CD14-positive monocyte (primary cell): ENCODE measurements at regions not wholly inside any gene's neighbourhood (a gene's known extent, or its start where the extent isn't known, plus 50 kb on each side); places are given as distances from the start of the nearest gene placed in this dataset.
A peak's percentile ranks its signal among the peaks of the same experiment; 100 is the strongest.

ENCODE experiments used
- DNase-seq, 3 donors: peaks; one replicate each; pipeline ENCODE4 v3.0.0-alpha.2; 2011 to 2022
- H2AFZ ChIP-seq: 2 replicates; pipeline ENCODE4 v1.6.0; 2012; ENCODE audit warnings: mild to moderate bottlenecking, low read depth, low read length, inconsistent platforms; ENCODE audit not compliant: insufficient read depth, poor library complexity, severe bottlenecking
- H3K27ac ChIP-seq, 2 donors: 1 replicate in 1 of 2; 2 replicates in 1 of 2; pipeline ENCODE4 v1.5.1; 2012 to 2013; ENCODE audit warnings: low read length in 2 of 2, control low read depth in 1 of 2, inconsistent platforms in 1 of 2, low read depth in 1 of 2, mild to moderate bottlenecking in 1 of 2
- H3K27me3 ChIP-seq, 2 donors: one replicate each; pipeline versions ENCODE4 v1.6.0 to v1.6.1; 2011 to 2013; ENCODE audit warnings: low read length in 2 of 2; ENCODE audit not compliant: control insufficient read depth in 2 of 2, insufficient read depth in 2 of 2
- H3K36me3 ChIP-seq, 2 donors: replicated peaks in 1 of 2; 1 replicate in 1 of 2; 2 replicates in 1 of 2; pipeline versions ENCODE4 v1.5.1 to v1.6.1; 2012 to 2013; ENCODE audit warnings: low read length in 2 of 2, control low read depth in 1 of 2, inconsistent platforms in 1 of 2, mild to moderate bottlenecking in 1 of 2; ENCODE audit not compliant: insufficient read depth in 2 of 2, control insufficient read depth in 1 of 2
- H3K4me1 ChIP-seq, 2 donors: 1 replicate in 1 of 2; 2 replicates in 1 of 2; pipeline versions ENCODE4 v1.5.1 to v1.6.1; 2012 to 2013; ENCODE audit warnings: low read length in 2 of 2, control low read depth in 1 of 2, inconsistent platforms in 1 of 2, mild to moderate bottlenecking in 1 of 2, moderate library complexity in 1 of 2; ENCODE audit not compliant: insufficient read depth in 2 of 2, control insufficient read depth in 1 of 2
- H3K4me2 ChIP-seq: replicated peaks from 2 replicates; pipeline ENCODE3; 2012; ENCODE audit warnings: low read length, moderate library complexity, mild to moderate bottlenecking; ENCODE audit not compliant: poor library complexity, severe bottlenecking; ENCODE audit errors: extremely low read depth
- H3K4me3 ChIP-seq, 3 experiments: fragments of 200-600 bp in 1 of 3; sonication (generic) in 1 of 3; replicated peaks in 1 of 3; 1 replicate in 2 of 3; 2 replicates in 1 of 3; pipeline ENCODE4 v1.5.1; 2011 to 2013; ENCODE audit warnings: low read length in 3 of 3, mild to moderate bottlenecking in 3 of 3, control low read depth in 2 of 3, low read depth in 2 of 3, inconsistent platforms in 1 of 3, moderate library complexity in 1 of 3
- H3K79me2 ChIP-seq: 2 replicates; pipeline ENCODE4 v1.6.0; 2012; ENCODE audit warnings: mild to moderate bottlenecking, control low read depth, inconsistent platforms, low read length, moderate library complexity; ENCODE audit not compliant: insufficient read depth
- H3K9ac ChIP-seq: 2 replicates; pipeline ENCODE4 v1.6.0; 2017; ENCODE audit warnings: low read length, mild to moderate bottlenecking; ENCODE audit not compliant: insufficient read depth, poor library complexity, severe bottlenecking
- H3K9me3 ChIP-seq, 2 donors: replicated peaks in 1 of 2; 1 replicate in 1 of 2; 2 replicates in 1 of 2; pipeline versions ENCODE4 v1.5.1 to v1.6.1; 2012 to 2013; ENCODE audit warnings: low read length in 2 of 2, control low read depth in 1 of 2; ENCODE audit not compliant: control insufficient read depth in 1 of 2, insufficient read depth in 1 of 2
- H4K20me1 ChIP-seq: 2 replicates; pipeline ENCODE4 v1.6.0; 2012; ENCODE audit warnings: mild to moderate bottlenecking, low read length, control low read depth, moderate library complexity; ENCODE audit not compliant: insufficient read depth
- H3K27ac Mint-ChIP-seq, 7 donors: one replicate each; pipeline ENCODE4 v1.8.0; 2020; ENCODE audit warnings: mild to moderate bottlenecking in 7 of 7, mixed read lengths in 7 of 7, moderate library complexity in 6 of 7, inconsistent platforms in 2 of 7
- H3K27me3 Mint-ChIP-seq, 3 donors: one replicate each; pipeline ENCODE4 v1.8.0; 2021 to 2022; ENCODE audit warnings: low read depth in 3 of 3, mild to moderate bottlenecking in 3 of 3, mixed read lengths in 3 of 3, moderate library complexity in 3 of 3, inconsistent platforms in 1 of 3
- H3K36me3 Mint-ChIP-seq, 2 donors: one replicate each; pipeline ENCODE4 v1.8.0; 2020; ENCODE audit warnings: mixed read lengths in 2 of 2, inconsistent platforms in 1 of 2, mild to moderate bottlenecking in 1 of 2
- H3K4me1 Mint-ChIP-seq: one replicate; pipeline ENCODE4 v1.8.0; 2020; ENCODE audit warnings: mild to moderate bottlenecking, mixed read lengths
- H3K4me3 Mint-ChIP-seq, 2 donors: one replicate each; pipeline ENCODE4 v1.8.0; 2020; ENCODE audit warnings: mild to moderate bottlenecking in 2 of 2, mixed read lengths in 2 of 2, moderate library complexity in 1 of 2
- H3K9me3 Mint-ChIP-seq, 7 donors: one replicate each; pipeline ENCODE4 v1.8.0; 2020 to 2022; ENCODE audit warnings: mixed read lengths in 7 of 7, mild to moderate bottlenecking in 6 of 7, moderate library complexity in 6 of 7, inconsistent platforms in 2 of 7
- WGBS: methylation state at CpG from one replicate; pipeline ENCODE4 v1.1.5; 2013; ENCODE audit warnings: missing lambda C conversion rate; ENCODE audit not compliant: insufficient coverage; 5-methylcytosine and 5-hydroxymethylcytosine counted together
- intact Hi-C, 2 donors: fragments of 100-400 bp; cut with micrococcal nuclease; formaldehyde crosslinking; loops; one replicate each; pipeline versions ENCODE4 v1.15.0 to v1.15.1; 2023
- TF ChIP-seq, protein P1 (sequence below): fragments of 200-600 bp; IDR thresholded peaks from one replicate; pipeline ENCODE4 v1.8.0; 2022; ENCODE audit warnings: antibody characterized with exemption, mild to moderate bottlenecking

DNA sequence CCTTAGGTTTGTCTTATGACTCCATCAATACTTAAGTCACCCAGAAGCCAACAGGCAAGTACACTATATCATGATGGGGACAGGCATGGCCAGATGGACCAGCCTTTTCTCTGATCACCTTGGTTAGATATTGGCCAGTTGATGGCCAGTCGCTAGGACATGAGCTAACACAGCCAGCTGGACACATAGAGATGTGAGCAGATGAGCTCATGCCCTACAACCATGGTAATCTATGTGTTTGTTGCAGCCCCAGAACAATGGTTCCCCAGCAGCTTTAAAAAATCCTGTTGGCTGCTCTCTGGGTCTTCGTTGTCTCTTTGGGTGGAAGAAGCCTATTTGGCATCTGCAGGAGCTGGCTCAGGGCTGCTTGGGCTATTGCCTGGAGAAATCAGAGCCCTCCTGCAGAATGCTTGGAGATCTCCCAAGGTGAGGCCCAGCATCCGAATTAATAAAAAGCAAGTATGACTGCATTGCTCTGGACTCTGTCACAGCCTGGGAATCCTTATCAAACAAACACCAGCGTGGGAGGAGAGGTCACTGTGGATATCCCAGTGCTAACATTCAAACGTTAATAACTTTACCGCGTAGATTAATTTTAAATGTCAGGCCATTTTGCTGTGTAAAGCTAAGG lies 62.3 kb upstream of the KLHL29 start:
- Histone ChIP-seq H3K4me2 (no peak overlapping the region), H3K36me3 (no peaks in the 10 kb centered on the region), H3K9me3 (no peaks in the 10 kb centered on the region), H3K27ac (no peak overlapping the region), H3K4me1 (no peaks in the 10 kb centered on the region), H2AFZ (no peak overlapping the region), H3K9ac (no peak overlapping the region), H3K27me3 (peaks cover 0 to 7% of the 10 kb centered on the region in 2 donors), H4K20me1 (no peaks in the 10 kb centered on the region), H3K79me2 (no peaks in the 10 kb centered on the region), H3K4me3 (no peak overlapping the region)
- H3K4me1 Mint-ChIP-seq: no peaks in the 10 kb centered on the region
- no peak overlapping the region for H3K27ac Mint-ChIP-seq
- H3K9me3 Mint-ChIP-seq: peaks cover 0 to 7% (median 0%) of the 10 kb centered on the region in 7 donors
- no peaks in the 10 kb centered on the region for H3K36me3 Mint-ChIP-seq
- intact Hi-C loops: no loop called here
- 87% methylated on average over 3 of the region's 7 CpGs for WGBS
- DNase-seq: no peak
- TF ChIP-seq, protein P1, sequence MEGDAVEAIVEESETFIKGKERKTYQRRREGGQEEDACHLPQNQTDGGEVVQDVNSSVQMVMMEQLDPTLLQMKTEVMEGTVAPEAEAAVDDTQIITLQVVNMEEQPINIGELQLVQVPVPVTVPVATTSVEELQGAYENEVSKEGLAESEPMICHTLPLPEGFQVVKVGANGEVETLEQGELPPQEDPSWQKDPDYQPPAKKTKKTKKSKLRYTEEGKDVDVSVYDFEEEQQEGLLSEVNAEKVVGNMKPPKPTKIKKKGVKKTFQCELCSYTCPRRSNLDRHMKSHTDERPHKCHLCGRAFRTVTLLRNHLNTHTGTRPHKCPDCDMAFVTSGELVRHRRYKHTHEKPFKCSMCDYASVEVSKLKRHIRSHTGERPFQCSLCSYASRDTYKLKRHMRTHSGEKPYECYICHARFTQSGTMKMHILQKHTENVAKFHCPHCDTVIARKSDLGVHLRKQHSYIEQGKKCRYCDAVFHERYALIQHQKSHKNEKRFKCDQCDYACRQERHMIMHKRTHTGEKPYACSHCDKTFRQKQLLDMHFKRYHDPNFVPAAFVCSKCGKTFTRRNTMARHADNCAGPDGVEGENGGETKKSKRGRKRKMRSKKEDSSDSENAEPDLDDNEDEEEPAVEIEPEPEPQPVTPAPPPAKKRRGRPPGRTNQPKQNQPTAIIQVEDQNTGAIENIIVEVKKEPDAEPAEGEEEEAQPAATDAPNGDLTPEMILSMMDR: no peak
- H3K27me3 Mint-ChIP-seq: peaks cover 13 to 15% (median 15%) of the 10 kb centered on the region in 3 donors
- peak overlapping the region in 1 of 2 donors; percentile 55 for H3K4me3 Mint-ChIP-seq

GRCh38 chr2:23323198-23323916 lies 61.6 kb upstream of the KLHL29 start:
- H3K27ac Mint-ChIP-seq: no peak overlapping the region
- peaks cover 11 to 15% (median 15%) of the 10 kb centered on the region in 3 donors for H3K27me3 Mint-ChIP-seq
- Histone ChIP-seq H3K27ac (no peak overlapping the region), H4K20me1 (no peaks in the 10 kb centered on the region), H3K4me3 (no peak overlapping the region), H3K4me2 (no peak overlapping the region), H3K36me3 (no peaks in the 10 kb centered on the region), H3K9me3 (no peaks in the 10 kb centered on the region), H3K79me2 (no peaks in the 10 kb centered on the region), H3K27me3 (peaks cover 0 to 7% of the 10 kb centered on the region in 2 donors), H3K4me1 (no peaks in the 10 kb centered on the region), H2AFZ (no peak overlapping the region), H3K9ac (no peak overlapping the region)
- intact Hi-C loops: no loop called here
- H3K4me3 Mint-ChIP-seq: peak overlapping the region in 1 of 2 donors; percentile 55
- DNase-seq: no peak
- peaks cover 0 to 7% (median 0%) of the 10 kb centered on the region in 7 donors for H3K9me3 Mint-ChIP-seq
- no peaks in the 10 kb centered on the region for H3K4me1 Mint-ChIP-seq
- no peaks in the 10 kb centered on the region for H3K36me3 Mint-ChIP-seq
- WGBS: 97% methylated on average over 14 of the region's 19 CpGs
- TF ChIP-seq, protein P1: no peak
